ENCODE measurements at regions not wholly inside any gene's neighbourhood (a gene's known extent, or its start where the extent isn't known, plus 50 kb on each side); places are given as distances from the start of the nearest gene placed in this dataset.

- H3K27ac ChIP-seq (replicated peaks in 1 of 4): no peak overlapping the region
- TF ChIP-seq EP300 (IDR thresholded peaks at IDR 0.05) (no peak), POLR2AphosphoS5 (IDR thresholded peaks at IDR 0.05) (no peak), POLR2A (IDR thresholded peaks at IDR 0.05; ENCODE audit: low read depth) (no peak), CTCF (IDR thresholded peaks at IDR 0.05) (no peak)
- 83% methylated on average over 2 of the region's 2 CpGs for WGBS
- peaks cover 0 to 23% (median 17%) of the 10 kb centered on the region in 4 donors for H3K4me1 ChIP-seq
- intact Hi-C loops (cut with DNase I): no loop called here
- H3K36me3 ChIP-seq: no peaks in the 10 kb centered on the region
- H3K4me3 ChIP-seq: no peak overlapping the region
- H3K9me3 ChIP-seq: no peaks in the 10 kb centered on the region
- peak; percentile 7 for DNase-seq (ENCODE audit: extremely low spot score)
- no peaks in the 10 kb centered on the region for H3K27me3 ChIP-seq
These were observed 112.0 kb upstream of the KL start for GRCh38 chr13:32904266-32904665.

GRCh38 chr13:32905063-32905863 lies 111.0 kb upstream of the KL start:
- TF ChIP-seq POLR2AphosphoS5 (IDR thresholded peaks at IDR 0.05): no peak
- TF ChIP-seq POLR2A (IDR thresholded peaks at IDR 0.05; ENCODE audit: low read depth): no peak
- TF ChIP-seq EP300 (IDR thresholded peaks at IDR 0.05): no peak
- TF ChIP-seq CTCF (IDR thresholded peaks at IDR 0.05): no peak
- Histone ChIP-seq H3K4me1 (peaks cover 0 to 23% (median 17%) of the 10 kb centered on the region in 4 donors), H3K27ac (replicated peaks in 1 of 4) (no peak overlapping the region), H3K4me3 (no peak overlapping the region), H3K9me3 (no peaks in the 10 kb centered on the region), H3K27me3 (no peaks in the 10 kb centered on the region), H3K36me3 (no peaks in the 10 kb centered on the region)
- no peak for DNase-seq (ENCODE audit: extremely low spot score)
- 64% methylated on average over 6 of the region's 6 CpGs for WGBS
- intact Hi-C loops (cut with DNase I): no loop called here

- intact Hi-C loops (cut with DNase I): no loop called here
- H3K27me3 ChIP-seq: no peaks in the 10 kb centered on the region
- H3K27ac ChIP-seq (replicated peaks in 1 of 4): no peak overlapping the region
- 21% methylated on average over 4 of the region's 4 CpGs for WGBS
- no peak overlapping the region for H3K4me3 ChIP-seq
- TF ChIP-seq POLR2A (IDR thresholded peaks at IDR 0.05; ENCODE audit: low read depth) (no peak), POLR2AphosphoS5 (IDR thresholded peaks at IDR 0.05) (peak in 1 of 2 donors; percentile 13)
- H3K36me3 ChIP-seq: no peaks in the 10 kb centered on the region
- DNase-seq (ENCODE audit: extremely low spot score): no peak
- H3K9me3 ChIP-seq: no peaks in the 10 kb centered on the region
- H3K4me1 ChIP-seq: peaks cover 0 to 23% (median 17%) of the 10 kb centered on the region in 4 donors
These were observed 110.4 kb upstream of the KL start for GRCh38 chr13:32905864-32906180.

GRCh38 chr13:32907211-32907610 lies 109.0 kb upstream of the KL start:
- intact Hi-C loops (cut with DNase I): no loop called here
- TF ChIP-seq CTCF (IDR thresholded peaks at IDR 0.05): no peak
- no peak for TF ChIP-seq EP300 (IDR thresholded peaks at IDR 0.05)
- no peak for TF ChIP-seq POLR2AphosphoS5 (IDR thresholded peaks at IDR 0.05)
- no peak for TF ChIP-seq POLR2A (IDR thresholded peaks at IDR 0.05; ENCODE audit: low read depth)
- H3K36me3 ChIP-seq: no peaks in the 10 kb centered on the region
- WGBS: 84% methylated on average over 1 of the region's 1 CpG
- peaks cover 0 to 23% (median 16%) of the 10 kb centered on the region in 4 donors for H3K4me1 ChIP-seq
- no peak overlapping the region for H3K27ac ChIP-seq (replicated peaks in 1 of 4)
- DNase-seq (ENCODE audit: extremely low spot score): no peak
- H3K4me3 ChIP-seq: no peak overlapping the region
- no peaks in the 10 kb centered on the region for H3K27me3 ChIP-seq
- no peaks in the 10 kb centered on the region for H3K9me3 ChIP-seq

GRCh38 chr13:32910530-32910929 lies 105.7 kb upstream of the KL start:
- 89% methylated on average over 3 of the region's 3 CpGs for WGBS
- intact Hi-C loops (cut with DNase I): no loop called here
- Histone ChIP-seq H3K4me1 (peaks cover 0 to 14% (median 8%) of the 10 kb centered on the region in 4 donors), H3K27ac (replicated peaks in 1 of 4) (no peak overlapping the region), H3K27me3 (no peaks in the 10 kb centered on the region), H3K4me3 (no peak overlapping the region), H3K9me3 (no peaks in the 10 kb centered on the region), H3K36me3 (no peaks in the 10 kb centered on the region)
- no peak for DNase-seq (ENCODE audit: extremely low spot score)
- no peak for TF ChIP-seq POLR2AphosphoS5 (IDR thresholded peaks at IDR 0.05)
- no peak for TF ChIP-seq CTCF (IDR thresholded peaks at IDR 0.05)
- TF ChIP-seq EP300 (IDR thresholded peaks at IDR 0.05): no peak
- TF ChIP-seq POLR2A (IDR thresholded peaks at IDR 0.05; ENCODE audit: low read depth): no peak

Measured in esophagus muscularis mucosa (tissue), 4 donors.